CD14-positive monocyte (primary cell): ENCODE measurements at regions not wholly inside any gene's neighbourhood (a gene's known extent, or its start where the extent isn't known, plus 50 kb on each side); places are given as distances from the start of the nearest gene placed in this dataset.

Experiments
- DNase-seq, 3 donors: peaks; one replicate each; pipeline ENCODE4 v3.0.0-alpha.2; 2011 to 2022
- H2AFZ ChIP-seq: 2 replicates; pipeline ENCODE4 v1.6.0; 2012; ENCODE audit warnings: mild to moderate bottlenecking, low read depth, low read length, inconsistent platforms; ENCODE audit not compliant: insufficient read depth, poor library complexity, severe bottlenecking
- H3K27ac ChIP-seq, 2 donors: 1 replicate in 1 of 2; 2 replicates in 1 of 2; pipeline ENCODE4 v1.5.1; 2012 to 2013; ENCODE audit warnings: low read length in 2 of 2, control low read depth in 1 of 2, inconsistent platforms in 1 of 2, low read depth in 1 of 2, mild to moderate bottlenecking in 1 of 2
- H3K27me3 ChIP-seq, 2 donors: one replicate each; pipeline versions ENCODE4 v1.6.0 to v1.6.1; 2011 to 2013; ENCODE audit warnings: low read length in 2 of 2; ENCODE audit not compliant: control insufficient read depth in 2 of 2, insufficient read depth in 2 of 2
- H3K36me3 ChIP-seq, 2 donors: replicated peaks in 1 of 2; 1 replicate in 1 of 2; 2 replicates in 1 of 2; pipeline versions ENCODE4 v1.5.1 to v1.6.1; 2012 to 2013; ENCODE audit warnings: low read length in 2 of 2, control low read depth in 1 of 2, inconsistent platforms in 1 of 2, mild to moderate bottlenecking in 1 of 2; ENCODE audit not compliant: insufficient read depth in 2 of 2, control insufficient read depth in 1 of 2
- H3K4me1 ChIP-seq, 2 donors: 1 replicate in 1 of 2; 2 replicates in 1 of 2; pipeline versions ENCODE4 v1.5.1 to v1.6.1; 2012 to 2013; ENCODE audit warnings: low read length in 2 of 2, control low read depth in 1 of 2, inconsistent platforms in 1 of 2, mild to moderate bottlenecking in 1 of 2, moderate library complexity in 1 of 2; ENCODE audit not compliant: insufficient read depth in 2 of 2, control insufficient read depth in 1 of 2
- H3K4me2 ChIP-seq: replicated peaks from 2 replicates; pipeline ENCODE3; 2012; ENCODE audit warnings: low read length, moderate library complexity, mild to moderate bottlenecking; ENCODE audit not compliant: poor library complexity, severe bottlenecking; ENCODE audit errors: extremely low read depth
- H3K4me3 ChIP-seq, 3 experiments: fragments of 200-600 bp in 1 of 3; sonication (generic) in 1 of 3; replicated peaks in 1 of 3; 1 replicate in 2 of 3; 2 replicates in 1 of 3; pipeline ENCODE4 v1.5.1; 2011 to 2013; ENCODE audit warnings: low read length in 3 of 3, mild to moderate bottlenecking in 3 of 3, control low read depth in 2 of 3, low read depth in 2 of 3, inconsistent platforms in 1 of 3, moderate library complexity in 1 of 3
- H3K79me2 ChIP-seq: 2 replicates; pipeline ENCODE4 v1.6.0; 2012; ENCODE audit warnings: mild to moderate bottlenecking, control low read depth, inconsistent platforms, low read length, moderate library complexity; ENCODE audit not compliant: insufficient read depth
- H3K9ac ChIP-seq: 2 replicates; pipeline ENCODE4 v1.6.0; 2017; ENCODE audit warnings: low read length, mild to moderate bottlenecking; ENCODE audit not compliant: insufficient read depth, poor library complexity, severe bottlenecking
- H3K9me3 ChIP-seq, 2 donors: replicated peaks in 1 of 2; 1 replicate in 1 of 2; 2 replicates in 1 of 2; pipeline versions ENCODE4 v1.5.1 to v1.6.1; 2012 to 2013; ENCODE audit warnings: low read length in 2 of 2, control low read depth in 1 of 2; ENCODE audit not compliant: control insufficient read depth in 1 of 2, insufficient read depth in 1 of 2
- H4K20me1 ChIP-seq: 2 replicates; pipeline ENCODE4 v1.6.0; 2012; ENCODE audit warnings: mild to moderate bottlenecking, low read length, control low read depth, moderate library complexity; ENCODE audit not compliant: insufficient read depth
- H3K27ac Mint-ChIP-seq, 7 donors: one replicate each; pipeline ENCODE4 v1.8.0; 2020; ENCODE audit warnings: mild to moderate bottlenecking in 7 of 7, mixed read lengths in 7 of 7, moderate library complexity in 6 of 7, inconsistent platforms in 2 of 7
- H3K27me3 Mint-ChIP-seq, 3 donors: one replicate each; pipeline ENCODE4 v1.8.0; 2021 to 2022; ENCODE audit warnings: low read depth in 3 of 3, mild to moderate bottlenecking in 3 of 3, mixed read lengths in 3 of 3, moderate library complexity in 3 of 3, inconsistent platforms in 1 of 3
- H3K36me3 Mint-ChIP-seq, 2 donors: one replicate each; pipeline ENCODE4 v1.8.0; 2020; ENCODE audit warnings: mixed read lengths in 2 of 2, inconsistent platforms in 1 of 2, mild to moderate bottlenecking in 1 of 2
- H3K4me1 Mint-ChIP-seq: one replicate; pipeline ENCODE4 v1.8.0; 2020; ENCODE audit warnings: mild to moderate bottlenecking, mixed read lengths
- H3K4me3 Mint-ChIP-seq, 2 donors: one replicate each; pipeline ENCODE4 v1.8.0; 2020; ENCODE audit warnings: mild to moderate bottlenecking in 2 of 2, mixed read lengths in 2 of 2, moderate library complexity in 1 of 2
- H3K9me3 Mint-ChIP-seq, 7 donors: one replicate each; pipeline ENCODE4 v1.8.0; 2020 to 2022; ENCODE audit warnings: mixed read lengths in 7 of 7, mild to moderate bottlenecking in 6 of 7, moderate library complexity in 6 of 7, inconsistent platforms in 2 of 7
- WGBS: methylation state at CpG from one replicate; pipeline ENCODE4 v1.1.5; 2013; ENCODE audit warnings: missing lambda C conversion rate; ENCODE audit not compliant: insufficient coverage; 5-methylcytosine and 5-hydroxymethylcytosine counted together
- intact Hi-C, 2 donors: fragments of 100-400 bp; cut with micrococcal nuclease; formaldehyde crosslinking; loops; one replicate each; pipeline versions ENCODE4 v1.15.0 to v1.15.1; 2023
- TF ChIP-seq, protein P1 (sequence below): fragments of 200-600 bp; IDR thresholded peaks from one replicate; pipeline ENCODE4 v1.8.0; 2022; ENCODE audit warnings: antibody characterized with exemption, mild to moderate bottlenecking

GRCh38 chr14:65179918-65180724 lies 77.8 kb upstream of the MAX start:
- Histone ChIP-seq H3K79me2 (no peaks in the 10 kb centered on the region), H3K36me3 (no peaks in the 10 kb centered on the region), H3K4me2 (no peak overlapping the region), H3K9me3 (peaks cover 10 to 14% of the 10 kb centered on the region in 2 donors), H3K4me3 (no peak overlapping the region), H3K4me1 (no peaks in the 10 kb centered on the region), H2AFZ (no peak overlapping the region), H3K27me3 (no peaks in the 10 kb centered on the region), H3K27ac (no peak overlapping the region), H4K20me1 (no peaks in the 10 kb centered on the region), H3K9ac (no peak overlapping the region)
- 24% methylated on average over 6 of the region's 8 CpGs for WGBS
- H3K4me1 Mint-ChIP-seq, result no peaks in the 10 kb centered on the region
- no peak overlapping the region for H3K4me3 Mint-ChIP-seq
- no peak overlapping the region for H3K27ac Mint-ChIP-seq
- DNase-seq, result peak in 2 of 3 donors; percentile 9 to 75
- peaks cover 2 to 7% (median 4%) of the 10 kb centered on the region in 3 donors for H3K27me3 Mint-ChIP-seq
- H3K36me3 Mint-ChIP-seq, result no peaks in the 10 kb centered on the region
- TF ChIP-seq, protein P1, sequence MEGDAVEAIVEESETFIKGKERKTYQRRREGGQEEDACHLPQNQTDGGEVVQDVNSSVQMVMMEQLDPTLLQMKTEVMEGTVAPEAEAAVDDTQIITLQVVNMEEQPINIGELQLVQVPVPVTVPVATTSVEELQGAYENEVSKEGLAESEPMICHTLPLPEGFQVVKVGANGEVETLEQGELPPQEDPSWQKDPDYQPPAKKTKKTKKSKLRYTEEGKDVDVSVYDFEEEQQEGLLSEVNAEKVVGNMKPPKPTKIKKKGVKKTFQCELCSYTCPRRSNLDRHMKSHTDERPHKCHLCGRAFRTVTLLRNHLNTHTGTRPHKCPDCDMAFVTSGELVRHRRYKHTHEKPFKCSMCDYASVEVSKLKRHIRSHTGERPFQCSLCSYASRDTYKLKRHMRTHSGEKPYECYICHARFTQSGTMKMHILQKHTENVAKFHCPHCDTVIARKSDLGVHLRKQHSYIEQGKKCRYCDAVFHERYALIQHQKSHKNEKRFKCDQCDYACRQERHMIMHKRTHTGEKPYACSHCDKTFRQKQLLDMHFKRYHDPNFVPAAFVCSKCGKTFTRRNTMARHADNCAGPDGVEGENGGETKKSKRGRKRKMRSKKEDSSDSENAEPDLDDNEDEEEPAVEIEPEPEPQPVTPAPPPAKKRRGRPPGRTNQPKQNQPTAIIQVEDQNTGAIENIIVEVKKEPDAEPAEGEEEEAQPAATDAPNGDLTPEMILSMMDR, result no peak
- H3K9me3 Mint-ChIP-seq, result peaks cover 8 to 17% (median 12%) of the 10 kb centered on the region in 7 donors
- intact Hi-C loops, result loop anchor here in 1 of 2 donors (5.0 kb wide), 1 partner anchor 37 kb away; no protein-coding TSS in a partner anchor

DNA sequence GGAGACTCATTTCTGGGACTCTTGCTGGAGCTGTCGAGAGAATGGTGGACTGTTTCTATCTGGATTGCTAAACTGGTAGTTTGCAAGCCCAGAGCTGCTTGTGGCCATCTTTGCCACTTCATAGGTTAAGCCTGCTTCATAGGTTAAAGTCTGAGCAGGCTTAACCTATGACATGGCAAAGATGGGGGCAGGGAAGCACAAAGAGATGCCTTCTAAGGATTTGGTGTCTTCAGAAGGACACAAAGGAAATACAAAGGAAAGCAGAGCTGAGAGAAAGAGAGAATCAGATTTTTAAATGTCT lies 78.4 kb upstream of the MAX start:
- TF ChIP-seq, protein P1, result no peak
- H3K4me2 ChIP-seq, result no peak overlapping the region
- H3K4me3 Mint-ChIP-seq, result no peak overlapping the region
- H3K27ac ChIP-seq, result no peak overlapping the region
- H3K79me2 ChIP-seq, result no peaks in the 10 kb centered on the region
- H3K9me3 Mint-ChIP-seq, result peaks cover 8 to 17% (median 12%) of the 10 kb centered on the region in 7 donors
- H3K9me3 ChIP-seq, result peaks cover 10 to 14% of the 10 kb centered on the region in 2 donors
- H2AFZ ChIP-seq, result no peak overlapping the region
- WGBS, result 80% methylated on average over 1 of the region's 1 CpG
- H3K9ac ChIP-seq, result no peak overlapping the region
- H4K20me1 ChIP-seq, result no peaks in the 10 kb centered on the region
- no peaks in the 10 kb centered on the region for H3K4me1 ChIP-seq
- no peaks in the 10 kb centered on the region for H3K4me1 Mint-ChIP-seq
- intact Hi-C loops, result no loop called here
- no peaks in the 10 kb centered on the region for H3K27me3 ChIP-seq
- H3K4me3 ChIP-seq, result no peak overlapping the region
- H3K36me3 Mint-ChIP-seq, result no peaks in the 10 kb centered on the region
- no peaks in the 10 kb centered on the region for H3K36me3 ChIP-seq
- DNase-seq, result no peak
- peaks cover 5 to 7% (median 5%) of the 10 kb centered on the region in 3 donors for H3K27me3 Mint-ChIP-seq
- H3K27ac Mint-ChIP-seq, result no peak overlapping the region
